ENCODE measurements at regions not wholly inside any gene's neighbourhood (a gene's known extent, or its start where the extent isn't known, plus 50 kb on each side); places are given as distances from the start of the nearest gene placed in this dataset.

DNA sequence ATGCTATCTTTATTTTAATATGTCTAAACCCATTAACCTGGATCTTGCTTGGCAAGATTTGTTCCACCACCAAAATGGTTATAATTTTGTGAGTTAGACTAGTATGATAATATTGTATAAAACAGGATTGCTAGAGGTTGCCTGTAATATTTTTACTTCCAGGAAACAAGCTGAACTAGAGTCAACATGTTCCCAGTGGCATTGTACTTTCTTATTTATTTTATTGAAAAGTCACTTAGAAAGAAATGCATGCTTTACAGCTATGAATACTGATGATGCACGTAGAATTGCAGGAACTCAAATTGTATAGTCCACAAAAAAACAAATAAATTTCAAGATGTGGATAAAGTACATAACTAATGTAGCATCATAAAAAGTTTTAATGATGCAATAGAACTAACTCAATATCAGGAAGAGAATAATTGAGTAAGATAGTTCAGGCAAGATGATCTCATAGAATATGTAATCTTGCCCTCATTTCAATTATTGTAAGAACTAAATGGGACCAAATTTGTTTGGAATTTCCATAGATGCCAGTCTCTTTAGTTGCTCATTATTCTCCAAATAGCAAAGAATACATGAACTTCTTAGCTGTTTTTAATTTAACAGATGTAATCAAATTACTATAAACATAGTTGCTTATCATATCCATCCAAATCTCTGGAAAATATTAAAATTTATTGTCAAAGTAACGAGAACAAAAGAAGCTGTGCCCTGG is 451.8 kb downstream of the COL12A1 start:
- DNase-seq = no peak
- Histone ChIP-seq H3K27me3 (no peaks in the 10 kb centered on the region), H3K4me3 (no peak overlapping the region), H3K27ac (no peak overlapping the region), H3K4me1 (peaks cover 0 to 3% (median 0%) of the 10 kb centered on the region in 3 donors), H3K9me3 (no peaks in the 10 kb centered on the region), H3K36me3 (no peaks in the 10 kb centered on the region)
- WGBS, 2 donors = 52 to 58% methylated on average over 2 of the region's 2 CpGs
- TF ChIP-seq POLR2A (IDR thresholded peaks at IDR 0.05) = no peak
- TF ChIP-seq, protein P1, sequence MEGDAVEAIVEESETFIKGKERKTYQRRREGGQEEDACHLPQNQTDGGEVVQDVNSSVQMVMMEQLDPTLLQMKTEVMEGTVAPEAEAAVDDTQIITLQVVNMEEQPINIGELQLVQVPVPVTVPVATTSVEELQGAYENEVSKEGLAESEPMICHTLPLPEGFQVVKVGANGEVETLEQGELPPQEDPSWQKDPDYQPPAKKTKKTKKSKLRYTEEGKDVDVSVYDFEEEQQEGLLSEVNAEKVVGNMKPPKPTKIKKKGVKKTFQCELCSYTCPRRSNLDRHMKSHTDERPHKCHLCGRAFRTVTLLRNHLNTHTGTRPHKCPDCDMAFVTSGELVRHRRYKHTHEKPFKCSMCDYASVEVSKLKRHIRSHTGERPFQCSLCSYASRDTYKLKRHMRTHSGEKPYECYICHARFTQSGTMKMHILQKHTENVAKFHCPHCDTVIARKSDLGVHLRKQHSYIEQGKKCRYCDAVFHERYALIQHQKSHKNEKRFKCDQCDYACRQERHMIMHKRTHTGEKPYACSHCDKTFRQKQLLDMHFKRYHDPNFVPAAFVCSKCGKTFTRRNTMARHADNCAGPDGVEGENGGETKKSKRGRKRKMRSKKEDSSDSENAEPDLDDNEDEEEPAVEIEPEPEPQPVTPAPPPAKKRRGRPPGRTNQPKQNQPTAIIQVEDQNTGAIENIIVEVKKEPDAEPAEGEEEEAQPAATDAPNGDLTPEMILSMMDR (IDR thresholded peaks at IDR 0.05) = no peak
- intact Hi-C loops (cut with DNase I) = no loop called here

GRCh38 chr6:74752303-74752702 is 453.6 kb downstream of the COL12A1 start:
- DNase-seq = no peak
- intact Hi-C loops (cut with DNase I) = no loop called here
- Histone ChIP-seq H3K27ac (no peak overlapping the region), H3K4me3 (no peak overlapping the region), H3K9me3 (no peaks in the 10 kb centered on the region), H3K27me3 (no peaks in the 10 kb centered on the region), H3K4me1 (no peaks in the 10 kb centered on the region), H3K36me3 (no peaks in the 10 kb centered on the region)
- TF ChIP-seq POLR2A (IDR thresholded peaks at IDR 0.05) = no peak
- TF ChIP-seq, protein P1 (IDR thresholded peaks at IDR 0.05) = no peak
- WGBS, 2 donors = 63% methylated on average over 3 of the region's 3 CpGs

- Histone ChIP-seq H3K27ac (no peak overlapping the region), H3K9me3 (no peaks in the 10 kb centered on the region), H3K36me3 (no peaks in the 10 kb centered on the region), H3K4me1 (no peaks in the 10 kb centered on the region), H3K27me3 (no peaks in the 10 kb centered on the region), H3K4me3 (no peak overlapping the region)
- intact Hi-C loops (cut with DNase I) = no loop called here
- no peak for DNase-seq
- TF ChIP-seq, protein P1 (IDR thresholded peaks at IDR 0.05) = no peak
- TF ChIP-seq POLR2A (IDR thresholded peaks at IDR 0.05) = no peak
Observed at GRCh38 chr6:74750826-74751225, 455.0 kb downstream of the COL12A1 start.

GRCh38 chr6:74749211-74750147 is 456.4 kb downstream of the COL12A1 start:
- TF ChIP-seq, protein P1 (IDR thresholded peaks at IDR 0.05) = no peak
- no peaks in the 10 kb centered on the region for H3K9me3 ChIP-seq
- H3K4me3 ChIP-seq = no peak overlapping the region
- WGBS, 2 donors = 62 to 66% methylated on average over 10 of the region's 10 CpGs
- H3K27me3 ChIP-seq = no peaks in the 10 kb centered on the region
- no peaks in the 10 kb centered on the region for H3K4me1 ChIP-seq
- no peak for DNase-seq
- no peaks in the 10 kb centered on the region for H3K36me3 ChIP-seq
- intact Hi-C loops (cut with DNase I) = no loop called here
- no peak overlapping the region for H3K27ac ChIP-seq

- Histone ChIP-seq H3K27me3 (no peaks in the 10 kb centered on the region), H3K9me3 (no peaks in the 10 kb centered on the region), H3K27ac (no peak overlapping the region), H3K4me1 (no peaks in the 10 kb centered on the region), H3K36me3 (no peaks in the 10 kb centered on the region), H3K4me3 (no peak overlapping the region)
- DNase-seq = no peak
- whole genome bisulfite sequencing, 2 donors = 51 to 61% methylated on average over 1 of the region's 1 CpG
- TF ChIP-seq POLR2A (IDR thresholded peaks at IDR 0.05) = no peak
- TF ChIP-seq, protein P1 (IDR thresholded peaks at IDR 0.05) = no peak
- intact Hi-C loops (cut with DNase I) = no loop called here
Observed at GRCh38 chr6:74745670-74746069, 460.2 kb downstream of the COL12A1 start.
